HT-29 (cell line): ENCODE measurements at regions not wholly inside any gene's neighbourhood (a gene's known extent, or its start where the extent isn't known, plus 50 kb on each side); places are given as distances from the start of the nearest gene placed in this dataset. TPM values are rescaled to one million over a fixed set of nuclear protein-coding genes. Genes with fewer than 3 reads are reported as not detected.

ENCODE experiments used
- small RNA-seq: library from RNA; depleted of rRNA; stranded (forward); fragments of <200 nt; gene quantifications from one replicate; pipeline ENCODE3, GENCODE V24; 2014

Small RNA genes lying in the stretch of these regions (small RNA-seq; reads per million reads assigned to genes)
- not detected for gene RF00019
